ENCODE measurements at regions not wholly inside any gene's neighbourhood (a gene's known extent, or its start where the extent isn't known, plus 50 kb on each side); places are given as distances from the start of the nearest gene placed in this dataset.

- H3K27ac ChIP-seq (ENCODE audit: low read depth, low read length, poor library complexity, severe bottlenecking), result no peak overlapping the region
- BruUV-seq (replicated peaks), result no TSS peak
- no peaks in the 10 kb centered on the region for H4K20me1 ChIP-seq (ENCODE audit: insufficient read depth, low read length)
- ChIA-PET CTCF (ENCODE audit: unreplicated experiment) (no interaction called here), POLR2A (no interaction called here)
- no peak for DNase-seq (ENCODE audit: low spot score)
- H3K36me3 ChIP-seq (ENCODE audit: insufficient read depth, low read length), result no peaks in the 10 kb centered on the region
- intact Hi-C loops (cut with micrococcal nuclease; ENCODE audit: unreplicated experiment), result no loop called here
- H2AFZ ChIP-seq (ENCODE audit: low read length), result no peak overlapping the region
- no peaks in the 10 kb centered on the region for H3K4me1 ChIP-seq (ENCODE audit: insufficient read depth, low read length, poor library complexity, severe bottlenecking)
- H3K4me2 ChIP-seq (ENCODE audit: low read length), result no peak overlapping the region
- TF ChIP-seq EZH2phosphoT487 (IDR thresholded peaks at IDR 0.05; ENCODE audit: borderline replicate concordance, low read depth, low read length) (no peak), CTCF (conservative IDR thresholded peaks at IDR 0.05; ENCODE audit: low read length) (no peak)
- H3K9me3 ChIP-seq (ENCODE audit: low read length), result no peaks in the 10 kb centered on the region
- no peaks in the 10 kb centered on the region for H3K9me2 ChIP-seq (ENCODE audit: insufficient read depth, low read length)
- no peak overlapping the region for H3K4me3 ChIP-seq (ENCODE audit: low read depth, low read length, poor library complexity, severe bottlenecking)
- H3K79me2 ChIP-seq (ENCODE audit: insufficient read depth, low read depth, low read length), result no peaks in the 10 kb centered on the region
Measured at GRCh38 chr13:32828711-32829110, 187.5 kb upstream of the KL start.

- no peaks in the 10 kb centered on the region for H3K9me3 ChIP-seq (ENCODE audit: low read length)
- H3K36me3 ChIP-seq (ENCODE audit: insufficient read depth, low read length), result no peaks in the 10 kb centered on the region
- H2AFZ ChIP-seq (ENCODE audit: low read length), result no peak overlapping the region
- no peak for DNase-seq (ENCODE audit: low spot score)
- H3K4me3 ChIP-seq (ENCODE audit: low read depth, low read length, poor library complexity, severe bottlenecking), result no peak overlapping the region
- H3K4me1 ChIP-seq (ENCODE audit: insufficient read depth, low read length, poor library complexity, severe bottlenecking), result no peaks in the 10 kb centered on the region
- TF ChIP-seq EZH2phosphoT487 (IDR thresholded peaks at IDR 0.05; ENCODE audit: borderline replicate concordance, low read depth, low read length), result no peak
- ChIA-PET POLR2A (no interaction called here), CTCF (ENCODE audit: unreplicated experiment) (no interaction called here)
- H3K79me2 ChIP-seq (ENCODE audit: insufficient read depth, low read depth, low read length), result no peaks in the 10 kb centered on the region
- no peak overlapping the region for H3K27ac ChIP-seq (ENCODE audit: low read depth, low read length, poor library complexity, severe bottlenecking)
- H3K4me2 ChIP-seq (ENCODE audit: low read length), result no peak overlapping the region
- BruUV-seq (replicated peaks), result no TSS peak
- no peaks in the 10 kb centered on the region for H4K20me1 ChIP-seq (ENCODE audit: insufficient read depth, low read length)
- no peaks in the 10 kb centered on the region for H3K9me2 ChIP-seq (ENCODE audit: insufficient read depth, low read length)
- intact Hi-C loops (cut with micrococcal nuclease; ENCODE audit: unreplicated experiment), result no loop called here
Measured at GRCh38 chr13:32829269-32829668, 187.0 kb upstream of the KL start.

GRCh38 chr13:32829676-32830335, 186.4 kb upstream of the KL start:
- TF ChIP-seq CTCF (conservative IDR thresholded peaks at IDR 0.05; ENCODE audit: low read length) (no peak), EZH2phosphoT487 (IDR thresholded peaks at IDR 0.05; ENCODE audit: borderline replicate concordance, low read depth, low read length) (no peak)
- intact Hi-C loops (cut with micrococcal nuclease; ENCODE audit: unreplicated experiment), result no loop called here
- no peak overlapping the region for H3K4me2 ChIP-seq (ENCODE audit: low read length)
- CTCF ChIA-PET (ENCODE audit: unreplicated experiment), result no interaction called here
- no peaks in the 10 kb centered on the region for H3K9me2 ChIP-seq (ENCODE audit: insufficient read depth, low read length)
- H2AFZ ChIP-seq (ENCODE audit: low read length), result no peak overlapping the region
- H3K4me1 ChIP-seq (ENCODE audit: insufficient read depth, low read length, poor library complexity, severe bottlenecking), result no peaks in the 10 kb centered on the region
- H3K79me2 ChIP-seq (ENCODE audit: insufficient read depth, low read depth, low read length), result no peaks in the 10 kb centered on the region
- no TSS peak for BruUV-seq (replicated peaks)
- H3K36me3 ChIP-seq (ENCODE audit: insufficient read depth, low read length), result no peaks in the 10 kb centered on the region
- H3K27ac ChIP-seq (ENCODE audit: low read depth, low read length, poor library complexity, severe bottlenecking), result no peak overlapping the region
- POLR2A ChIA-PET, result no interaction called here
- no peak for DNase-seq (ENCODE audit: low spot score)
- no peak overlapping the region for H3K4me3 ChIP-seq (ENCODE audit: low read depth, low read length, poor library complexity, severe bottlenecking)
- H3K9me3 ChIP-seq (ENCODE audit: low read length), result no peaks in the 10 kb centered on the region
- no peaks in the 10 kb centered on the region for H4K20me1 ChIP-seq (ENCODE audit: insufficient read depth, low read length)

All from OCI-LY7 (cell line).